ENCODE measurements at regions not wholly inside any gene's neighbourhood (a gene's known extent, or its start where the extent isn't known, plus 50 kb on each side); places are given as distances from the start of the nearest gene placed in this dataset.

DNA sequence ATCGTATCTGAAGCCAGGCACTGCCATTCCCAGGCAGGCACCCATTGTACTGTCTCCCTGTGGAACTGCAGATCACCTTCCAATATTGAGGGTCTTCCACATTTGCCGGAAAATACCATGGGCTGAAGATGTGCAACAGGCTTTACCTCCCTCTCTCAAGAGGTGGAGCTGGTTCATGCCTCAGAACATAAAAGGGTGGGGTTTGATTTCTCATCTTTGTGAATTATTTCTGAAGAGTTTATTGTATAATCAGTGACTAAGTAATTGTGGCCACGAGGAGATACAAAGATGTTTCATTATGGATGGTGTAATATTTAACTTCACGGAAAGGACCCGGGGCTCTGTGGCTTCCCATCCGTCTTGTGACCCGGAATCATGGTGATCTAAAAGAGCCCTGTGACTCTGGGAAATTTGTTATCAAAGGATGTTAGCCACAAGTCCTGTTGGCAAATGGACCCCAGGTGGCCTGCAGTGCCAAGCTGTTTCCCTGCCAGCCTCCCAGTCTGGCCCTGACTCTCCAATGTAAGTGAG, 230.5 kb downstream of the LACC1 start:
- no peaks in the 10 kb centered on the region for H3K27me3 ChIP-seq (ENCODE audit: insufficient read depth, low read length, poor library complexity)
- no peak for DNase-seq
- H2BK120ac ChIP-seq (ENCODE audit: low read depth, low read length) = no peak overlapping the region
- no peak overlapping the region for H4K8ac ChIP-seq (ENCODE audit: low read depth, low read length)
- no peak overlapping the region for H3K23ac ChIP-seq (ENCODE audit: low read length)
- H3K27ac ChIP-seq (ENCODE audit: low read depth, low read length) = no peak overlapping the region
- no peak overlapping the region for H2BK15ac ChIP-seq (replicated peaks; ENCODE audit: low read depth)
- H3K9ac ChIP-seq (ENCODE audit: low read length) = no peak overlapping the region
- no peak overlapping the region for H2AK5ac ChIP-seq (ENCODE audit: low read length)
- H3K18ac ChIP-seq (ENCODE audit: low read length) = no peak overlapping the region
- H2BK5ac ChIP-seq (ENCODE audit: low read length) = no peak overlapping the region
- no peak overlapping the region for H3K56ac ChIP-seq (ENCODE audit: low read length)
- no peak overlapping the region for H4K5ac ChIP-seq (ENCODE audit: low read length)
- no peaks in the 10 kb centered on the region for H3K79me2 ChIP-seq (ENCODE audit: control insufficient read depth, insufficient read depth, low read length)
- no peak overlapping the region for H3K4me3 ChIP-seq (ENCODE audit: low read length)
- H3K4me1 ChIP-seq (ENCODE audit: control insufficient read depth, low read depth, low read length) = peaks cover 2% of the 10 kb centered on the region
- no peak overlapping the region for H3K4ac ChIP-seq (ENCODE audit: low read depth, low read length)
- no CpG with 5 or more reads among the region's 7 CpGs for WGBS (ENCODE audit: extremely low coverage, insufficient coverage, low lambda C conversion rate)
- no peaks in the 10 kb centered on the region for H3K36me3 ChIP-seq (ENCODE audit: control insufficient read depth, insufficient read depth, low read length)
- H3K4me2 ChIP-seq (ENCODE audit: low read length) = no peak overlapping the region
- H3K79me1 ChIP-seq (ENCODE audit: low read length) = no peaks in the 10 kb centered on the region

DNA sequence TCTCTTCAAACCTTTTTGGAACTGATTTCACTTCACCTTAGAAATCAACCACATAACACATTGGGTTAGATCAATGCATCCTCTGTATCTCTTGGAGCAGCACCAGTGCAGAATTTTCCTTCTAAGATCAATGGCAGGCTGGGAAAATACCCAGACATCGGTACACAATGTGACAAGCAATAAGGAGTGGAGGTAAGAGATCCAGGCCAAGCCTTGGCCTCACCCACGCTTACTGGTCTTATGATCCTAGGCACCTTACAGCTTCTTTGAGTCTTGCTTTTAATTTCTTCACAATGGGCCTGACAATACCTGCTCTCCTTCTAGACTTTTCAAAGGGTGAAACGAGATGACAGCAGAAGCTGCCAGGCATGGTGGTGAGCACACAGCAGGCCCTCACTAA, 232.0 kb downstream of the LACC1 start:
- H3K79me1 ChIP-seq (ENCODE audit: low read length) = no peaks in the 10 kb centered on the region
- no peak overlapping the region for H3K18ac ChIP-seq (ENCODE audit: low read length)
- DNase-seq = no peak
- H3K23ac ChIP-seq (ENCODE audit: low read length) = no peak overlapping the region
- H3K4me2 ChIP-seq (ENCODE audit: low read length) = no peak overlapping the region
- H3K36me3 ChIP-seq (ENCODE audit: control insufficient read depth, insufficient read depth, low read length) = no peaks in the 10 kb centered on the region
- H3K27ac ChIP-seq (ENCODE audit: low read depth, low read length) = no peak overlapping the region
- no peak overlapping the region for H3K56ac ChIP-seq (ENCODE audit: low read length)
- H2BK15ac ChIP-seq (replicated peaks; ENCODE audit: low read depth) = no peak overlapping the region
- H3K9ac ChIP-seq (ENCODE audit: low read length) = no peak overlapping the region
- no peaks in the 10 kb centered on the region for H3K79me2 ChIP-seq (ENCODE audit: control insufficient read depth, insufficient read depth, low read length)
- WGBS (ENCODE audit: extremely low coverage, insufficient coverage, low lambda C conversion rate) = no CpG with 5 or more reads among the region's 3 CpGs
- H3K4ac ChIP-seq (ENCODE audit: low read depth, low read length) = no peak overlapping the region
- no peaks in the 10 kb centered on the region for H3K27me3 ChIP-seq (ENCODE audit: insufficient read depth, low read length, poor library complexity)
- no peak overlapping the region for H2BK5ac ChIP-seq (ENCODE audit: low read length)
- H2AK5ac ChIP-seq (ENCODE audit: low read length) = no peak overlapping the region
- no peak overlapping the region for H3K4me3 ChIP-seq (ENCODE audit: low read length)
- no peak overlapping the region for H4K5ac ChIP-seq (ENCODE audit: low read length)
- H2BK120ac ChIP-seq (ENCODE audit: low read depth, low read length) = no peak overlapping the region
- peaks cover 2% of the 10 kb centered on the region for H3K4me1 ChIP-seq (ENCODE audit: control insufficient read depth, low read depth, low read length)
- no peak overlapping the region for H4K8ac ChIP-seq (ENCODE audit: low read depth, low read length)

DNA sequence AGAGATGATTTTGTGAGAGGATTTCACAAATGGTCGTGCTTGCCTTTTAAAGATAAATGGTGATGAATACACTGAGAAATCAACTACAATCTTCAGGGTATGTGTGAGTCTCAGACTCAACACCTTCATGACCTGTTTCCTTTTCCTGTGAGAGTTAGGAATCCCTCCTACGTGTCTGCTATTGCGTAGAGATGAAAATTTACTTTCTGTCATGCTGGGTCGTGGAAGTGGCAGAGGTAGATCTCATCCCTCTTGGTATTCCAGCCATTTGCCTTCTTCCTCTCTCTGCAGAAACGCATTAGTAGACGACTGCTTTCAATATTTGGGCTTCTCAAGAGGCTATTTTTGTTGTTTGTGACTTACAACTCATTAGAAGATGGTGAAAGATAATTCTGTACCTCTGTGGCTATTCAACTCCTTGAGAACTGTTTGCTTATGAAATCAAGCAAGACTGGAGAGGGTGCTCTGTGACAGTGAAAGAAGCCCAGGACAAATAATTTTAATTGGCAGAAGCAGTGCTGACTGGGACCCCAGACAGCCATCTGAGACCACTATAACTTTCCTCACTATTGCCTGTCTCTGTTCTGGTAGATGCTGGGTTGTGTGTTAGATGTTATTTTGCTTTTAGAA, 233.1 kb downstream of the LACC1 start:
- no peak overlapping the region for H2BK5ac ChIP-seq (ENCODE audit: low read length)

DNA sequence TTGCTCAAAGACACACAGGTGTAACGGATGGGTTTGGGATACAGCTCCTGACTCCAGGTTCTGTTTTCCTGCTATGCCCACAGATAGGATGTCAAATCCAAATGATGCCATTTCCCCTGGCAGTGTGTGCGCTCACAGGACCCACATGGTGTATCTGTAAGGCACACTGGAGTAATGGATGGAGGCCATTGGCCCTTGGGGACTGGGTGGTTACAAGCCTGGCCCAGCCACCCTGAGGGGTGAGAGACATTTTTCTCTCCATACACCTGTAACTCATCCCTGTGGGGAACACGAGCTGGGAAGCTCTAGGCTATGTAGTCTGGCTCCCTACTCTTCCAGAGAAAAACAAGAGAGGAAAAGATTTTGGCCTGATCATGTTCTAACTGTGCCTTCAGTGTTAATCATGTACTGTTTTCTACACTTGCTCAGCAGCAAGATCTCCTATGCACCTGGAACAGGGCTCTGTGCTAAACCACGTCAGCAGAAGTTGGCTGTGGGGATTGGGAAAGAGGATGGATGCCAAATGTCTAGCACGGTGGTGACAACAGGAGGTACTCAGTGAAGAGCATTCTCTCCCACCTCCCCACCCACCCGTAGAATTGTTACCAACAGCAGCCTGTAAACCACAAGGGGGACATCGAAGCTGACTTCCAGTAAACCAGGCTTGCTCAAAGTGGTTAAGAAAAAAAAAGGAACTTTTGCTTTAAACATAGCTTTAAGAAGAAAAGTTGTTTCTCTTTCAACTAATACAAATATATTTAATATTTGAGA, 237.0 kb downstream of the LACC1 start:
- no CpG with 5 or more reads among the region's 7 CpGs for WGBS (ENCODE audit: extremely low coverage, insufficient coverage, low lambda C conversion rate)
- H3K23ac ChIP-seq (ENCODE audit: low read length) = no peak overlapping the region

More for the DNA sequence above, 233.1 kb downstream of the LACC1 start:
- Histone ChIP-seq H3K23ac (ENCODE audit: low read length) (no peak overlapping the region), H2AK5ac (ENCODE audit: low read length) (no peak overlapping the region), H3K36me3 (ENCODE audit: control insufficient read depth, insufficient read depth, low read length) (no peaks in the 10 kb centered on the region), H4K5ac (ENCODE audit: low read length) (no peak overlapping the region), H3K27me3 (ENCODE audit: insufficient read depth, low read length, poor library complexity) (no peaks in the 10 kb centered on the region), H3K4me2 (ENCODE audit: low read length) (no peak overlapping the region), H2BK15ac (replicated peaks; ENCODE audit: low read depth) (no peak overlapping the region), H3K9ac (ENCODE audit: low read length) (no peak overlapping the region), H3K4me1 (ENCODE audit: control insufficient read depth, low read depth, low read length) (peaks cover 2% of the 10 kb centered on the region), H3K79me2 (ENCODE audit: control insufficient read depth, insufficient read depth, low read length) (no peaks in the 10 kb centered on the region), H3K79me1 (ENCODE audit: low read length) (no peaks in the 10 kb centered on the region), H2BK120ac (ENCODE audit: low read depth, low read length) (no peak overlapping the region), H3K27ac (ENCODE audit: low read depth, low read length) (no peak overlapping the region), H3K4me3 (ENCODE audit: low read length) (no peak overlapping the region), H3K4ac (ENCODE audit: low read depth, low read length) (no peak overlapping the region), H4K8ac (ENCODE audit: low read depth, low read length) (no peak overlapping the region), H3K56ac (ENCODE audit: low read length) (peak overlapping the region; percentile 1), H3K18ac (ENCODE audit: low read length) (no peak overlapping the region)
- WGBS (ENCODE audit: extremely low coverage, insufficient coverage, low lambda C conversion rate) = no CpG with 5 or more reads among the region's 6 CpGs
- DNase-seq = peak; percentile 57

DNA sequence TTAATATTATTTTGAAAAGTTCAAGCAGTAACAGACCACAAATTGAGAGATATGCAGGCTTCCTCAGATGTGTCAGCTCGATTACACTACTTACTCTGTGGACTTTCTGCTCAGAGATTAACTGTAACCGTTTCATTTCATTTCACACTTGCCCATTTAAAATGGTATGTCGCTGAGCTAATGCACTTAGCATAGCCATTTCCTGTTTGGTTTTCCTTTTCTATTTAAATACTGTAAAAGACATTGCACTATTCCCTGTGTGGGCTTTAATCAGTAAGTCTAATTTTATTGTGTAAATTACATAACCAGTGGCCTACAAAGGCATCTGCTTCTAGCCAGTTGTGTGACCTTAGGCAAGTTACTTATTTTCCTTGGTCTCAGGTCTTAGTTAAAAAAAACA, 237.6 kb downstream of the LACC1 start:
- WGBS (ENCODE audit: extremely low coverage, insufficient coverage, low lambda C conversion rate) = no CpG with 5 or more reads among the region's 3 CpGs
- no peak overlapping the region for H2BK5ac ChIP-seq (ENCODE audit: low read length)
- H4K5ac ChIP-seq (ENCODE audit: low read length) = no peak overlapping the region
- H3K4me1 ChIP-seq (ENCODE audit: control insufficient read depth, low read depth, low read length) = no peaks in the 10 kb centered on the region
- no peak overlapping the region for H2BK15ac ChIP-seq (replicated peaks; ENCODE audit: low read depth)
- H3K9ac ChIP-seq (ENCODE audit: low read length) = no peak overlapping the region
- no peak overlapping the region for H3K4me2 ChIP-seq (ENCODE audit: low read length)
- peak; percentile 57 for DNase-seq
- no peak overlapping the region for H3K4me3 ChIP-seq (ENCODE audit: low read length)
- H3K79me1 ChIP-seq (ENCODE audit: low read length) = no peaks in the 10 kb centered on the region
- H3K36me3 ChIP-seq (ENCODE audit: control insufficient read depth, insufficient read depth, low read length) = no peaks in the 10 kb centered on the region
- no peak overlapping the region for H3K23ac ChIP-seq (ENCODE audit: low read length)
- no peak overlapping the region for H3K27ac ChIP-seq (ENCODE audit: low read depth, low read length)
- H3K18ac ChIP-seq (ENCODE audit: low read length) = no peak overlapping the region
- H4K8ac ChIP-seq (ENCODE audit: low read depth, low read length) = no peak overlapping the region
- H2BK120ac ChIP-seq (ENCODE audit: low read depth, low read length) = no peak overlapping the region
- no peak overlapping the region for H2AK5ac ChIP-seq (ENCODE audit: low read length)
- H3K4ac ChIP-seq (ENCODE audit: low read depth, low read length) = no peak overlapping the region
- no peak overlapping the region for H3K56ac ChIP-seq (ENCODE audit: low read length)
- H3K79me2 ChIP-seq (ENCODE audit: control insufficient read depth, insufficient read depth, low read length) = no peaks in the 10 kb centered on the region
- no peaks in the 10 kb centered on the region for H3K27me3 ChIP-seq (ENCODE audit: insufficient read depth, low read length, poor library complexity)

More for the DNA sequence above, 237.0 kb downstream of the LACC1 start:
- Histone ChIP-seq H3K4me3 (ENCODE audit: low read length) (no peak overlapping the region), H3K79me1 (ENCODE audit: low read length) (no peaks in the 10 kb centered on the region), H3K4ac (ENCODE audit: low read depth, low read length) (no peak overlapping the region), H3K56ac (ENCODE audit: low read length) (no peak overlapping the region), H4K8ac (ENCODE audit: low read depth, low read length) (no peak overlapping the region), H3K36me3 (ENCODE audit: control insufficient read depth, insufficient read depth, low read length) (no peaks in the 10 kb centered on the region), H3K4me2 (ENCODE audit: low read length) (no peak overlapping the region), H2AK5ac (ENCODE audit: low read length) (no peak overlapping the region), H4K5ac (ENCODE audit: low read length) (no peak overlapping the region), H3K27ac (ENCODE audit: low read depth, low read length) (no peak overlapping the region), H2BK120ac (ENCODE audit: low read depth, low read length) (no peak overlapping the region), H3K79me2 (ENCODE audit: control insufficient read depth, insufficient read depth, low read length) (no peaks in the 10 kb centered on the region), H3K27me3 (ENCODE audit: insufficient read depth, low read length, poor library complexity) (no peaks in the 10 kb centered on the region), H2BK15ac (replicated peaks; ENCODE audit: low read depth) (no peak overlapping the region), H2BK5ac (ENCODE audit: low read length) (no peak overlapping the region), H3K9ac (ENCODE audit: low read length) (no peak overlapping the region), H3K4me1 (ENCODE audit: control insufficient read depth, low read depth, low read length) (no peaks in the 10 kb centered on the region), H3K18ac (ENCODE audit: low read length) (peak overlapping the region; percentile 39)
- DNase-seq = peak; percentile 80
